NT2/D1 (cell line): ENCODE measurements at regions not wholly inside any gene's neighbourhood (a gene's known extent, or its start where the extent isn't known, plus 50 kb on each side); places are given as distances from the start of the nearest gene placed in this dataset.
"Not testable (repeated sequence)": the region's sequence is repeated elsewhere in the genome, so short reads cannot be mapped to it uniquely, and the experiment has no call there.

Source experiments
- DNase-seq: peaks from one replicate; pipeline ENCODE4 v3.0.0-alpha.2; 2011; ENCODE audit warnings: low read depth, low spot score
- H3K27me3 ChIP-seq: 2 replicates; pipeline ENCODE4 v1.6.0; 2011; ENCODE audit warnings: mild to moderate bottlenecking; ENCODE audit not compliant: insufficient read length, insufficient read depth
- H3K36me3 ChIP-seq: 2 replicates; pipeline ENCODE4 v1.6.1; 2011; ENCODE audit warnings: mild to moderate bottlenecking, low read length, mixed read lengths; ENCODE audit not compliant: insufficient read depth, insufficient read length
- H3K4me1 ChIP-seq: 2 replicates; pipeline ENCODE4 v1.5.1; 2011; ENCODE audit not compliant: insufficient read depth, insufficient read length
- H3K4me3 ChIP-seq: 2 replicates; pipeline ENCODE4 v1.5.1; 2011; ENCODE audit warnings: low read depth; ENCODE audit not compliant: insufficient read length
- H3K9ac ChIP-seq: 2 replicates; pipeline ENCODE4 v1.6.0; 2011; ENCODE audit warnings: low read depth; ENCODE audit not compliant: insufficient read length
- H3K9me3 ChIP-seq: 2 replicates; pipeline ENCODE4 v1.5.1; 2011; ENCODE audit warnings: mild to moderate bottlenecking, low read length; ENCODE audit not compliant: insufficient read depth
- SUZ12 ChIP-seq: IDR thresholded peaks from 2 replicates; pipeline ENCODE4 v1.6.1; 2011; ENCODE audit not compliant: insufficient read length, insufficient read depth; ENCODE audit errors: extremely low read depth
- YY1 ChIP-seq: IDR thresholded peaks from 2 replicates; pipeline ENCODE4 v1.6.1; 2011; ENCODE audit not compliant: insufficient read length, insufficient read depth
- ZNF274 ChIP-seq: IDR thresholded peaks from 2 replicates; pipeline ENCODE4 v1.6.1; 2011; ENCODE audit warnings: mild to moderate bottlenecking, low read depth, low read length

GRCh38 chr5:67575087-67575486, 378.5 kb upstream of the CD180 start:
- Histone ChIP-seq H3K4me3 (no peak overlapping the region), H3K9me3 (no peaks in the 10 kb centered on the region), H3K9ac (no peak overlapping the region), H3K36me3 (no peaks in the 10 kb centered on the region), H3K27me3 (no peaks in the 10 kb centered on the region), H3K4me1 (no peaks in the 10 kb centered on the region)
- TF ChIP-seq ZNF274 (no peak), SUZ12 (no peak), YY1 (no peak)
- DNase-seq: no peak

GRCh38 chr5:67561151-67561932, 364.7 kb upstream of the CD180 start:
- TF ChIP-seq ZNF274: no peak
- no peak for TF ChIP-seq YY1
- no peak for TF ChIP-seq SUZ12
- no peaks in the 10 kb centered on the region for H3K4me1 ChIP-seq
- no peaks in the 10 kb centered on the region for H3K9me3 ChIP-seq
- no peak for DNase-seq
- H3K36me3 ChIP-seq: no peaks in the 10 kb centered on the region
- no peak overlapping the region for H3K9ac ChIP-seq
- no peak overlapping the region for H3K4me3 ChIP-seq
- H3K27me3 ChIP-seq: no peaks in the 10 kb centered on the region

- Histone ChIP-seq H3K36me3 (no peaks in the 10 kb centered on the region), H3K9me3 (no peaks in the 10 kb centered on the region), H3K9ac (no peak overlapping the region), H3K4me1 (no peaks in the 10 kb centered on the region), H3K27me3 (no peaks in the 10 kb centered on the region), H3K4me3 (no peak overlapping the region)
- TF ChIP-seq ZNF274 (no peak), SUZ12 (no peak), YY1 (no peak)
- no peak for DNase-seq
Measured at GRCh38 chr5:67552773-67553172, 356.2 kb upstream of the CD180 start.

GRCh38 chr5:67549947-67550346, 353.3 kb upstream of the CD180 start:
- no peaks in the 10 kb centered on the region for H3K9me3 ChIP-seq
- TF ChIP-seq ZNF274 (no peak), SUZ12 (no peak), YY1 (no peak)
- H3K4me3 ChIP-seq: no peak overlapping the region
- no peaks in the 10 kb centered on the region for H3K36me3 ChIP-seq
- no peaks in the 10 kb centered on the region for H3K4me1 ChIP-seq
- H3K27me3 ChIP-seq: no peaks in the 10 kb centered on the region
- no peak overlapping the region for H3K9ac ChIP-seq
- DNase-seq: no peak

GRCh38 chr5:67549296-67549618, 352.7 kb upstream of the CD180 start:
- Histone ChIP-seq H3K36me3 (no peaks in the 10 kb centered on the region), H3K4me1 (no peaks in the 10 kb centered on the region), H3K4me3 (no peak overlapping the region), H3K9me3 (no peaks in the 10 kb centered on the region), H3K27me3 (no peaks in the 10 kb centered on the region), H3K9ac (no peak overlapping the region)
- TF ChIP-seq YY1 (no peak), SUZ12 (no peak), ZNF274 (no peak)
- no peak for DNase-seq

- H3K4me3 ChIP-seq: no peak overlapping the region
Measured at GRCh38 chr5:67548520-67549295, 352.1 kb upstream of the CD180 start.

GRCh38 chr5:67547682-67548081, 351.1 kb upstream of the CD180 start:
- Histone ChIP-seq H3K36me3 (no peaks in the 10 kb centered on the region), H3K27me3 (no peaks in the 10 kb centered on the region), H3K4me3 (no peak overlapping the region), H3K4me1 (no peaks in the 10 kb centered on the region), H3K9ac (no peak overlapping the region), H3K9me3 (no peaks in the 10 kb centered on the region)
- TF ChIP-seq YY1 (no peak), ZNF274 (no peak), SUZ12 (no peak)
- no peak for DNase-seq

More at GRCh38 chr5:67548520-67549295, 352.1 kb upstream of the CD180 start:
- TF ChIP-seq ZNF274: no peak
- no peak for TF ChIP-seq YY1
- DNase-seq: no peak
- no peaks in the 10 kb centered on the region for H3K27me3 ChIP-seq
- no peaks in the 10 kb centered on the region for H3K36me3 ChIP-seq
- H3K9me3 ChIP-seq: no peaks in the 10 kb centered on the region
- H3K9ac ChIP-seq: no peak overlapping the region
- H3K4me1 ChIP-seq: no peaks in the 10 kb centered on the region

GRCh38 chr5:67544942-67545341, 348.3 kb upstream of the CD180 start:
- H3K9me3 ChIP-seq, H3K27me3 ChIP-seq, DNase-seq, H3K4me1 ChIP-seq, H3K36me3 ChIP-seq, H3K9ac ChIP-seq, H3K4me3 ChIP-seq: not testable (repeated sequence)
